ENCODE measurements at regions not wholly inside any gene's neighbourhood (a gene's known extent, or its start where the extent isn't known, plus 50 kb on each side); places are given as distances from the start of the nearest gene placed in this dataset.

GRCh38 chr2:44063033-44063432, 67.2 kb upstream of the LRPPRC start:
- no peaks in the 10 kb centered on the region; the same call in 2 of the 3 replicates for H3K9me3 ChIP-seq (replicated peaks; ENCODE audit: control insufficient read depth, insufficient read depth, low read length)
- DNase-seq (ENCODE audit: low read depth, low spot score) (no peak), ATAC-seq (no peak), FAIRE-seq (no peak)
- 42% methylated on average over 4 of the region's 4 CpGs for WGBS (ENCODE audit: insufficient coverage, insufficient replicate concordance, low lambda C conversion rate, missing lambda C conversion rate)
- POLR2A ChIA-PET = no interaction called here
- RAD21 ChIA-PET (ENCODE audit: unreplicated experiment) = no interaction called here
- H3K79me2 ChIP-seq (ENCODE audit: control insufficient read depth, insufficient read depth, low read length) = no peaks in the 10 kb centered on the region
- CTCF ChIA-PET = no interaction called here
- H2AFZ ChIP-seq (ENCODE audit: control insufficient read depth, low read depth, low read length) = no peak overlapping the region
- in situ Hi-C loops (cut with MboI) (no loop called here), intact Hi-C loops (cut with micrococcal nuclease; ENCODE audit: unreplicated experiment) (no loop called here)
- no peaks in the 10 kb centered on the region for H3K27me3 ChIP-seq (replicated peaks in 1 of 2; ENCODE audit: control insufficient read depth in 2 of 2, insufficient read depth in 2 of 2, low read length in 1 of 2)
- no TSS peak for BruUV-seq (replicated peaks)
- no peak overlapping the region for H3K9ac ChIP-seq (ENCODE audit: control insufficient read depth, insufficient read depth, low read length)
- H3K4me1 ChIP-seq (ENCODE audit: control insufficient read depth, insufficient read depth, low read length) = no peaks in the 10 kb centered on the region
- H3K4me3 ChIP-seq = no peak overlapping the region
- H4K20me1 ChIP-seq (ENCODE audit: control insufficient read depth, insufficient read depth) = no peaks in the 10 kb centered on the region
- TF ChIP-seq SREBF1 (IDR thresholded peaks at IDR 0.05; ENCODE audit: low read length) (no peak), HSF1 (IDR thresholded peaks at IDR 0.05; ENCODE audit: low read depth, low read length) (no peak), BCL11A (IDR thresholded peaks at IDR 0.05; ENCODE audit: low read depth, low read length) (no peak), POLR2A (IDR thresholded peaks at IDR 0.05; ENCODE audit: low read depth, low read length) (no peak), TAF1 (IDR thresholded peaks at IDR 0.05; ENCODE audit: borderline replicate concordance, low read depth, low read length) (no peak), MYC (IDR thresholded peaks at IDR 0.05; ENCODE audit: insufficient read depth, insufficient read length, insufficient replicate concordance, low read length, severe bottlenecking) (no peak), CTCF (IDR thresholded peaks at IDR 0.05 in 2 of 3, conservative IDR thresholded peaks at IDR 0.05 in 1 of 3; ENCODE audit: control insufficient read depth in 2 of 3, extremely low read depth in 1 of 3, insufficient read depth in 1 of 3, low read depth in 3 of 3, low read length in 3 of 3) (no peak), ZNF24 (IDR thresholded peaks at IDR 0.05) (no peak), CEBPZ (IDR thresholded peaks at IDR 0.05; ENCODE audit: low read depth, low read length) (no peak), TARDBP (IDR thresholded peaks at IDR 0.05; ENCODE audit: borderline replicate concordance) (no peak), IKZF1 (conservative IDR thresholded peaks at IDR 0.05) (no peak), ZSCAN29 (IDR thresholded peaks at IDR 0.05) (no peak), IRF3 (IDR thresholded peaks at IDR 0.05) (no peak), EZH2 (IDR thresholded peaks at IDR 0.05; ENCODE audit: borderline replicate concordance, control insufficient read depth, low read depth, low read length) (no peak), MEF2B (IDR thresholded peaks at IDR 0.05; ENCODE audit: partially characterized antibody, poor library complexity, severe bottlenecking) (no peak), BRCA1 (IDR thresholded peaks at IDR 0.05; ENCODE audit: low read depth, low read length) (no peak)
- SMC1A ChIA-PET (ENCODE audit: uncharacterized antibody, unreplicated experiment) = interaction anchor here (0.9 kb wide), 1 partner anchor 417 kb away, joined by 3 read pairs; no protein-coding TSS in a partner anchor
- H3K4me2 ChIP-seq (ENCODE audit: control insufficient read depth, insufficient read depth) = no peak overlapping the region
- no peaks in the 10 kb centered on the region for H3K36me3 ChIP-seq (ENCODE audit: control insufficient read depth in 2 of 2, insufficient read depth in 2 of 2, low read length in 1 of 2)
- H3K27ac ChIP-seq (ENCODE audit: control insufficient read depth, insufficient read depth) = no peak overlapping the region
